ENCODE measurements at regions not wholly inside any gene's neighbourhood (a gene's known extent, or its start where the extent isn't known, plus 50 kb on each side); places are given as distances from the start of the nearest gene placed in this dataset.

DNA sequence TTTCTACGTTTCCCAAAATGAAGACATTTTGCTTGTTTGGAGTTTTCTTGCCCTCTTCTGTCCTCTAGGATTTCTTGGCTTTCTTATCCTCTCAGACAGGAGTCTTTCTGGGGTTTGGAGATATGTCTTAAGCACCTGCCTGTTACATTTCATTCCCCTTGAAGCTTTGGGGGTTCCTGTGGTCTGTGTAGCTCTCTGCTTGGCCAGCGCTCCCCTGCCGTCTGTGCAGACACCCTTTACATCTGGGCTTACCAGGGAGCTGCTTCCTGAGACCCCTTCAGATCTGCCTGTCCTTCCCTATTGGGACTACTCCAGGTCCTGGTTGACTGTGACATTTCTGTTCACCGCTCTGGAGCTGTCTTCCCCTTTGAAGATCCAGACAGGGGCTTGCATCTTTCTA, 171.9 kb upstream of the CSF3R start:
- no peak for ATAC-seq
- TF ChIP-seq, protein P1, sequence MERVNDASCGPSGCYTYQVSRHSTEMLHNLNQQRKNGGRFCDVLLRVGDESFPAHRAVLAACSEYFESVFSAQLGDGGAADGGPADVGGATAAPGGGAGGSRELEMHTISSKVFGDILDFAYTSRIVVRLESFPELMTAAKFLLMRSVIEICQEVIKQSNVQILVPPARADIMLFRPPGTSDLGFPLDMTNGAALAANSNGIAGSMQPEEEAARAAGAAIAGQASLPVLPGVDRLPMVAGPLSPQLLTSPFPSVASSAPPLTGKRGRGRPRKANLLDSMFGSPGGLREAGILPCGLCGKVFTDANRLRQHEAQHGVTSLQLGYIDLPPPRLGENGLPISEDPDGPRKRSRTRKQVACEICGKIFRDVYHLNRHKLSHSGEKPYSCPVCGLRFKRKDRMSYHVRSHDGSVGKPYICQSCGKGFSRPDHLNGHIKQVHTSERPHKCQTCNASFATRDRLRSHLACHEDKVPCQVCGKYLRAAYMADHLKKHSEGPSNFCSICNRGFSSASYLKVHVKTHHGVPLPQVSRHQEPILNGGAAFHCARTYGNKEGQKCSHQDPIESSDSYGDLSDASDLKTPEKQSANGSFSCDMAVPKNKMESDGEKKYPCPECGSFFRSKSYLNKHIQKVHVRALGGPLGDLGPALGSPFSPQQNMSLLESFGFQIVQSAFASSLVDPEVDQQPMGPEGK (CRISPR knock-in tag; IDR thresholded peaks at IDR 0.05; ENCODE audit: borderline replicate concordance) = no peak
- TF ChIP-seq ZFP3 (CRISPR knock-in tag; IDR thresholded peaks at IDR 0.05) (no peak), ZNF8 (CRISPR knock-in tag; IDR thresholded peaks at IDR 0.05) (no peak), TOX (CRISPR knock-in tag; IDR thresholded peaks at IDR 0.05; ENCODE audit: borderline replicate concordance) (no peak), BACH2 (CRISPR knock-in tag; IDR thresholded peaks at IDR 0.05; ENCODE audit: borderline replicate concordance) (no peak), ESRRG (CRISPR knock-in tag; IDR thresholded peaks at IDR 0.05) (no peak), ZC3H10 (CRISPR knock-in tag; IDR thresholded peaks at IDR 0.05) (no peak), RARB (CRISPR knock-in tag; IDR thresholded peaks at IDR 0.05) (no peak), ISL1 (CRISPR knock-in tag; IDR thresholded peaks at IDR 0.05) (no peak), ZFP30 (CRISPR knock-in tag; IDR thresholded peaks at IDR 0.05) (no peak), GLIS3 (CRISPR knock-in tag; IDR thresholded peaks at IDR 0.05) (no peak), SNAI2 (CRISPR knock-in tag; IDR thresholded peaks at IDR 0.05) (no peak)
- TF ChIP-seq, protein P2, sequence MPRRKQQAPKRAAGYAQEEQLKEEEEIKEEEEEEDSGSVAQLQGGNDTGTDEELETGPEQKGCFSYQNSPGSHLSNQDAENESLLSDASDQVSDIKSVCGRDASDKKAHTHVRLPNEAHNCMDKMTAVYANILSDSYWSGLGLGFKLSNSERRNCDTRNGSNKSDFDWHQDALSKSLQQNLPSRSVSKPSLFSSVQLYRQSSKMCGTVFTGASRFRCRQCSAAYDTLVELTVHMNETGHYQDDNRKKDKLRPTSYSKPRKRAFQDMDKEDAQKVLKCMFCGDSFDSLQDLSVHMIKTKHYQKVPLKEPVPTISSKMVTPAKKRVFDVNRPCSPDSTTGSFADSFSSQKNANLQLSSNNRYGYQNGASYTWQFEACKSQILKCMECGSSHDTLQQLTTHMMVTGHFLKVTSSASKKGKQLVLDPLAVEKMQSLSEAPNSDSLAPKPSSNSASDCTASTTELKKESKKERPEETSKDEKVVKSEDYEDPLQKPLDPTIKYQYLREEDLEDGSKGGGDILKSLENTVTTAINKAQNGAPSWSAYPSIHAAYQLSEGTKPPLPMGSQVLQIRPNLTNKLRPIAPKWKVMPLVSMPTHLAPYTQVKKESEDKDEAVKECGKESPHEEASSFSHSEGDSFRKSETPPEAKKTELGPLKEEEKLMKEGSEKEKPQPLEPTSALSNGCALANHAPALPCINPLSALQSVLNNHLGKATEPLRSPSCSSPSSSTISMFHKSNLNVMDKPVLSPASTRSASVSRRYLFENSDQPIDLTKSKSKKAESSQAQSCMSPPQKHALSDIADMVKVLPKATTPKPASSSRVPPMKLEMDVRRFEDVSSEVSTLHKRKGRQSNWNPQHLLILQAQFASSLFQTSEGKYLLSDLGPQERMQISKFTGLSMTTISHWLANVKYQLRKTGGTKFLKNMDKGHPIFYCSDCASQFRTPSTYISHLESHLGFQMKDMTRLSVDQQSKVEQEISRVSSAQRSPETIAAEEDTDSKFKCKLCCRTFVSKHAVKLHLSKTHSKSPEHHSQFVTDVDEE (CRISPR knock-in tag; IDR thresholded peaks at IDR 0.05) = no peak
- TF ChIP-seq, protein P3, sequence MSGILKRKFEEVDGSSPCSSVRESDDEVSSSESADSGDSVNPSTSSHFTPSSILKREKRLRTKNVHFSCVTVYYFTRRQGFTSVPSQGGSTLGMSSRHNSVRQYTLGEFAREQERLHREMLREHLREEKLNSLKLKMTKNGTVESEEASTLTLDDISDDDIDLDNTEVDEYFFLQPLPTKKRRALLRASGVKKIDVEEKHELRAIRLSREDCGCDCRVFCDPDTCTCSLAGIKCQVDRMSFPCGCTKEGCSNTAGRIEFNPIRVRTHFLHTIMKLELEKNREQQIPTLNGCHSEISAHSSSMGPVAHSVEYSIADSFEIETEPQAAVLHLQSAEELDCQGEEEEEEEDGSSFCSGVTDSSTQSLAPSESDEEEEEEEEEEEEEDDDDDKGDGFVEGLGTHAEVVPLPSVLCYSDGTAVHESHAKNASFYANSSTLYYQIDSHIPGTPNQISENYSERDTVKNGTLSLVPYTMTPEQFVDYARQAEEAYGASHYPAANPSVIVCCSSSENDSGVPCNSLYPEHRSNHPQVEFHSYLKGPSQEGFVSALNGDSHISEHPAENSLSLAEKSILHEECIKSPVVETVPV (CRISPR knock-in tag; IDR thresholded peaks at IDR 0.05) = no peak

DNA sequence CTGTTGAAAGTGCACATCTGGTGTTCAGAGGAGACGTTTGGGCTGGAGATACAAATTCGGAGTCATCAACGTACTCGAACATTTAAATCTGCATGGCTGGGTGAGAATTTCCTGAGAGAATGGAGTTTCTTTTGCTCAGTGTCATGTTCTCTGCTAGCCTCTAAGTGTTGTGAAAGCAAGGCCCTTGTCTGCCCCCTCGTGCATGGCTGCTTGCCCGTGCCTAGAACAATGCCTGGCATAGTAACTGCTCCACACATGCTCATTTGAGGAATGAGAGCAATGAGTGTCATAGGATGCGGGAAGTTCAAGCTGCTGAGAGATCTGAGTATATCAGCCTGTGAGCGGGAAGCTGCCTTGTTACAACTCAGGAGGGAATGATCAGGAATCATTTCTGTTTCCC, 171.1 kb upstream of the CSF3R start:
- no peak for TF ChIP-seq ESRRG (CRISPR knock-in tag; IDR thresholded peaks at IDR 0.05)
- no peak for ATAC-seq

DNA sequence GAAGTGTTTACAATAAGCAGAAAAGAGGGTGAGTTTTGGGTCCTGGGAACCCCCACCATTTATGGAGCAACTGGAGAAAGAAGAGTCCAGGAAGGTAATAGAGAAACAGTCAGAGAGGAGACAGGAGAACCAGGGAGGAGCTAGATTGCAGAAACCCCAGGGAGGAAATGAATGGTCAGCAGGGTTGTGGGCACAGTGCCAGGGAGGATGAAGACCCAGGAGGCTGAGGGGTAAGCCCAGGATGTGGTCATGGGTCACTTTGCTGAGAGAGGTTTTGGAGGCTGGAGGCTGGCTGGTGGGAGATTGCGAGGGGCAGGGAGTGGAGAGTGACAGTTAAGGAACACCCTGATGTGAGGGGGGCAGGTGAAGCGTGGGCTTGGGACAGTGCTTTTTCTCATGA, 169.9 kb upstream of the CSF3R start:
- TF ChIP-seq ZNF8 (CRISPR knock-in tag; IDR thresholded peaks at IDR 0.05) = no peak
- TF ChIP-seq ARNTL (CRISPR knock-in tag; IDR thresholded peaks at IDR 0.05; ENCODE audit: borderline replicate concordance, low read depth) = no peak
- TF ChIP-seq TCF4 (CRISPR knock-in tag; IDR thresholded peaks at IDR 0.05; ENCODE audit: borderline replicate concordance) = no peak
- TF ChIP-seq, protein P2 (CRISPR knock-in tag; IDR thresholded peaks at IDR 0.05) = no peak
- ATAC-seq = no peak

DNA sequence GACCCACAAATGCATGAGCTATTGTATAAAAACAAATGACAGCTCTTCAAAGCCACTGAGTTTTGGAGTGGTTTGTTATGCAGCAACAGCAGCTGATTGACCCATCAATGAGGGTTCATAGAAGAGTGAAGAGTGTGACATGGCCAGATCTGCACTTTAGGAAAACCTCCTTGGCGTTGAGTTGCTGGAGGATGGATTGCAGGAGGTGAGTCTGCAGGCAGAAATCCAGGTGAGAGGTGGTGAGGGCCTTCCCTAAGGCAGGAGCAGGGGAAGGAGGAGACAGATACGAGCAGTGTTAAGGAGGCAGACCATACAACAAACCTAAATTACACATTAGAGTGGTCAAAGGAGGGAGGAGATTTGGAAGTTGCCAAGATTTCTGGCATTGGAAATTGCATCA, 169.3 kb upstream of the CSF3R start:
- ATAC-seq = no peak
- TF ChIP-seq TOX (CRISPR knock-in tag; IDR thresholded peaks at IDR 0.05; ENCODE audit: borderline replicate concordance) (no peak), TCF4 (CRISPR knock-in tag; IDR thresholded peaks at IDR 0.05; ENCODE audit: borderline replicate concordance) (no peak), ISL1 (CRISPR knock-in tag; IDR thresholded peaks at IDR 0.05) (no peak)

DNA sequence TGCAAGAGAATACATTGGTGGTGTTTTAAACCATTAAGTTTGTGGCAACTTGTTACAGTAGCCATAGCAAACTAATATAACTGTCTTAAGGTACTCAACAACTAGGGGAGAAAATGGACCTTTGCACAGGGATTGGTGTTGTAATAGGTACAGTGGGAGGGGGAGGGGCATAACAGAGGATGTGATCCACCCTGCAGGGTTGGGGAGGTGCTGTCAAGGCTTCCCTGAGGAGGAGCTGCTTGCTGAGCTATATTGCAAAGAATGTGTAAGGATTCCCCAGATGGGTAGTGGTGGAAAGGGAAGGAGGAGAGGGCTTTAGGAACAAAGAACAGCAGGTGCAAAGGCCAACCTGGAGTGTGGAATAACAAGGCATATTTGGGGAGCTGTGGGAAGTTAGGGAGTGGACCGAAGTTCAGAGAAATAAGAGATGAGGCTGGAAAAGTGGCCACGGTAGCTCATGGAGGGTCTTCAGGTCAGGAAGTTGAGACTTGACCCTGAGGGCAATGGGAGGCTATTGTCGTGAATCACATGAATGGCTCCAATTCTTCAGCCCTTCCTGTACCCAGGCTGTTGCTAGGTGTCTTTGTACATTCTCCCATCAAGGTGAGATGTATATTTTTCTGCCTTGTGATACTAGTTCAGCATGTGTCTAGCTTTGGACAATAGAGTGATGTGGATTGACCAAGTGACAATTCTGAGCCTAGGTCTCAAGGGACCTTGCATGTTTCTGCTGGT, 168.6 kb upstream of the CSF3R start:
- no peak for TF ChIP-seq TOX (CRISPR knock-in tag; IDR thresholded peaks at IDR 0.05; ENCODE audit: borderline replicate concordance)
- TF ChIP-seq, protein P3 (CRISPR knock-in tag; IDR thresholded peaks at IDR 0.05) = no peak
- ATAC-seq = no peak
